ENCODE measurements at regions not wholly inside any gene's neighbourhood (a gene's known extent, or its start where the extent isn't known, plus 50 kb on each side); places are given as distances from the start of the nearest gene placed in this dataset.

DNA sequence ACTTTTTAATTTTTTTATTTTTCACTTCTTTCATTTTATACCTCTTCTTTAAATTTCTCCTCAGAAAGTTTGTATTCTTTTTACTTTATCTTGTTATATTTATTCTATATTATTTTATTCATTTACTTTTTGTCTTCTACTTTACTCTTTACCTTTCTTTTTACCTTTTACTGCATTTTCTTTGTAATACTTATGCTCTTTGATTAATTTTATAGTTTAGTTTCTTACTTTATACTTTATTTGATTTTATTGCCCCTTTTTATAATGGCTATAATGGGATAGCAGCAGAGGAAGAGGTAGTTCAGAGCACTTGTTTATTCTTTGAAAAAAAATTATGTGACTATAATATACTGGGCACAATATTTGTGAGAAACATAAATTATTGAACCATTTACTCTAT, 542.6 kb upstream of the SPRY2 start:
- Histone ChIP-seq H3K4me3 (no peak overlapping the region), H3K79me2 (ENCODE audit: control insufficient read depth, insufficient read depth, low read length) (no peaks in the 10 kb centered on the region), H3K4me1 (ENCODE audit: control insufficient read depth, insufficient read depth, low read length) (no peaks in the 10 kb centered on the region), H3K9me3 (replicated peaks; ENCODE audit: control insufficient read depth, insufficient read depth, low read length) (no peaks in the 10 kb centered on the region), H2AFZ (ENCODE audit: control insufficient read depth, low read depth, low read length) (no peak overlapping the region), H3K9ac (ENCODE audit: control insufficient read depth, insufficient read depth, low read length) (no peak overlapping the region), H3K27ac (ENCODE audit: control insufficient read depth, insufficient read depth) (no peak overlapping the region), H3K4me2 (ENCODE audit: control insufficient read depth, insufficient read depth) (no peak overlapping the region), H4K20me1 (ENCODE audit: control insufficient read depth, insufficient read depth) (no peaks in the 10 kb centered on the region), H3K27me3 (replicated peaks in 1 of 2; ENCODE audit: control insufficient read depth in 2 of 2, insufficient read depth in 2 of 2, low read length in 1 of 2) (no peaks in the 10 kb centered on the region), H3K36me3 (ENCODE audit: control insufficient read depth in 2 of 2, insufficient read depth in 2 of 2, low read length in 1 of 2) (no peaks in the 10 kb centered on the region)
- intact Hi-C loops (cut with micrococcal nuclease; ENCODE audit: unreplicated experiment) = no loop called here
- ChIA-PET SMC1A (ENCODE audit: uncharacterized antibody, unreplicated experiment) (no interaction called here), POLR2A (no interaction called here), RAD21 (ENCODE audit: unreplicated experiment) (no interaction called here), CTCF (no interaction called here)
- ATAC-seq = no peak
- DNase-seq (ENCODE audit: low read depth, low spot score) = no peak
- no peak for FAIRE-seq
- TF ChIP-seq SPI1 (IDR thresholded peaks at IDR 0.05; ENCODE audit: borderline replicate concordance, insufficient read depth, low read depth, low read length) = no peak
- no peak for TF ChIP-seq SREBF2 (IDR thresholded peaks at IDR 0.05; ENCODE audit: low read length)
- TF ChIP-seq USF1 (IDR thresholded peaks at IDR 0.05; ENCODE audit: borderline replicate concordance, extremely low read length, insufficient read depth, low read depth, low read length) = no peak
- TF ChIP-seq YY1 (IDR thresholded peaks at IDR 0.05; ENCODE audit: low read depth, low read length) = no peak
- no peak for TF ChIP-seq SIX5 (IDR thresholded peaks at IDR 0.05; ENCODE audit: low read depth, low read length, severe bottlenecking)
- no peak for TF ChIP-seq CBX3 (IDR thresholded peaks at IDR 0.05; ENCODE audit: borderline replicate concordance, low read depth)
- TF ChIP-seq KAT2A (conservative IDR thresholded peaks at IDR 0.05; ENCODE audit: control insufficient read depth, low read depth, low read length) = no peak
- TF ChIP-seq ZNF217 (IDR thresholded peaks at IDR 0.05) = no peak
- no TSS peak for BruUV-seq (replicated peaks)
- in situ Hi-C loops (cut with MboI) = no loop called here

GRCh38 chr13:80881942-80882445, 541.1 kb upstream of the SPRY2 start:
- in situ Hi-C loops (cut with MboI) (no loop called here), intact Hi-C loops (cut with micrococcal nuclease; ENCODE audit: unreplicated experiment) (no loop called here)
- SMC1A ChIA-PET (ENCODE audit: uncharacterized antibody, unreplicated experiment) = interaction anchor here (1.0 kb wide), 1 partner anchor 92 kb away, joined by 3 read pairs; no protein-coding TSS in a partner anchor
- ATAC-seq (no peak), DNase-seq (ENCODE audit: low read depth, low spot score) (no peak), FAIRE-seq (no peak)
- Histone ChIP-seq H3K9ac (ENCODE audit: control insufficient read depth, insufficient read depth, low read length) (no peak overlapping the region), H2AFZ (ENCODE audit: control insufficient read depth, low read depth, low read length) (no peak overlapping the region), H3K9me3 (replicated peaks; ENCODE audit: control insufficient read depth, insufficient read depth, low read length) (no peaks in the 10 kb centered on the region), H3K4me2 (ENCODE audit: control insufficient read depth, insufficient read depth) (no peak overlapping the region), H3K79me2 (ENCODE audit: control insufficient read depth, insufficient read depth, low read length) (no peaks in the 10 kb centered on the region), H3K27ac (ENCODE audit: control insufficient read depth, insufficient read depth) (no peak overlapping the region), H3K4me3 (no peak overlapping the region), H3K27me3 (replicated peaks in 1 of 2; ENCODE audit: control insufficient read depth in 2 of 2, insufficient read depth in 2 of 2, low read length in 1 of 2) (no peaks in the 10 kb centered on the region), H3K4me1 (ENCODE audit: control insufficient read depth, insufficient read depth, low read length) (no peaks in the 10 kb centered on the region), H4K20me1 (ENCODE audit: control insufficient read depth, insufficient read depth) (no peaks in the 10 kb centered on the region), H3K36me3 (ENCODE audit: control insufficient read depth in 2 of 2, insufficient read depth in 2 of 2, low read length in 1 of 2) (no peaks in the 10 kb centered on the region)
- TF ChIP-seq, protein P1, sequence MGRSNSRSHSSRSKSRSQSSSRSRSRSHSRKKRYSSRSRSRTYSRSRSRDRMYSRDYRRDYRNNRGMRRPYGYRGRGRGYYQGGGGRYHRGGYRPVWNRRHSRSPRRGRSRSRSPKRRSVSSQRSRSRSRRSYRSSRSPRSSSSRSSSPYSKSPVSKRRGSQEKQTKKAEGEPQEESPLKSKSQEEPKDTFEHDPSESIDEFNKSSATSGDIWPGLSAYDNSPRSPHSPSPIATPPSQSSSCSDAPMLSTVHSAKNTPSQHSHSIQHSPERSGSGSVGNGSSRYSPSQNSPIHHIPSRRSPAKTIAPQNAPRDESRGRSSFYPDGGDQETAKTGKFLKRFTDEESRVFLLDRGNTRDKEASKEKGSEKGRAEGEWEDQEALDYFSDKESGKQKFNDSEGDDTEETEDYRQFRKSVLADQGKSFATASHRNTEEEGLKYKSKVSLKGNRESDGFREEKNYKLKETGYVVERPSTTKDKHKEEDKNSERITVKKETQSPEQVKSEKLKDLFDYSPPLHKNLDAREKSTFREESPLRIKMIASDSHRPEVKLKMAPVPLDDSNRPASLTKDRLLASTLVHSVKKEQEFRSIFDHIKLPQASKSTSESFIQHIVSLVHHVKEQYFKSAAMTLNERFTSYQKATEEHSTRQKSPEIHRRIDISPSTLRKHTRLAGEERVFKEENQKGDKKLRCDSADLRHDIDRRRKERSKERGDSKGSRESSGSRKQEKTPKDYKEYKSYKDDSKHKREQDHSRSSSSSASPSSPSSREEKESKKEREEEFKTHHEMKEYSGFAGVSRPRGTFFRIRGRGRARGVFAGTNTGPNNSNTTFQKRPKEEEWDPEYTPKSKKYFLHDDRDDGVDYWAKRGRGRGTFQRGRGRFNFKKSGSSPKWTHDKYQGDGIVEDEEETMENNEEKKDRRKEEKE (IDR thresholded peaks at IDR 0.05) = no peak
- TF ChIP-seq GABPA (IDR thresholded peaks at IDR 0.05; ENCODE audit: low read depth) = no peak
- no peak for TF ChIP-seq YY1 (IDR thresholded peaks at IDR 0.05; ENCODE audit: low read depth, low read length)
- TF ChIP-seq, protein P2, sequence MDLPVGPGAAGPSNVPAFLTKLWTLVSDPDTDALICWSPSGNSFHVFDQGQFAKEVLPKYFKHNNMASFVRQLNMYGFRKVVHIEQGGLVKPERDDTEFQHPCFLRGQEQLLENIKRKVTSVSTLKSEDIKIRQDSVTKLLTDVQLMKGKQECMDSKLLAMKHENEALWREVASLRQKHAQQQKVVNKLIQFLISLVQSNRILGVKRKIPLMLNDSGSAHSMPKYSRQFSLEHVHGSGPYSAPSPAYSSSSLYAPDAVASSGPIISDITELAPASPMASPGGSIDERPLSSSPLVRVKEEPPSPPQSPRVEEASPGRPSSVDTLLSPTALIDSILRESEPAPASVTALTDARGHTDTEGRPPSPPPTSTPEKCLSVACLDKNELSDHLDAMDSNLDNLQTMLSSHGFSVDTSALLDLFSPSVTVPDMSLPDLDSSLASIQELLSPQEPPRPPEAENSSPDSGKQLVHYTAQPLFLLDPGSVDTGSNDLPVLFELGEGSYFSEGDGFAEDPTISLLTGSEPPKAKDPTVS (IDR thresholded peaks at IDR 0.05; ENCODE audit: low read depth, low read length) = no peak
- RAD21 ChIA-PET (ENCODE audit: unreplicated experiment) = no interaction called here
- CTCF ChIA-PET = no interaction called here
- BruUV-seq (replicated peaks) = no TSS peak
- POLR2A ChIA-PET = no interaction called here

All from GM12878 (cell line).